PC-3 (cell line): ENCODE measurements at regions not wholly inside any gene's neighbourhood (a gene's known extent, or its start where the extent isn't known, plus 50 kb on each side); places are given as distances from the start of the nearest gene placed in this dataset.

ENCODE experiments used
- EZH2 ChIP-seq: fragments of 300-600 bp; sonication (generic); IDR thresholded peaks from one replicate; pipeline ENCODE4 v1.6.1; 2017; ENCODE audit warnings: antibody characterized with exemption, mild to moderate bottlenecking, low read length; ENCODE audit not compliant: unreplicated experiment
- TF ChIP-seq, protein P1 (sequence below): fragments of 300-600 bp; sonication (generic); conservative IDR thresholded peaks from 2 replicates; pipeline ENCODE4 v1.5.1; 2017; ENCODE audit warnings: antibody characterized with exemption, low read depth, mild to moderate bottlenecking, low read length

DNA sequence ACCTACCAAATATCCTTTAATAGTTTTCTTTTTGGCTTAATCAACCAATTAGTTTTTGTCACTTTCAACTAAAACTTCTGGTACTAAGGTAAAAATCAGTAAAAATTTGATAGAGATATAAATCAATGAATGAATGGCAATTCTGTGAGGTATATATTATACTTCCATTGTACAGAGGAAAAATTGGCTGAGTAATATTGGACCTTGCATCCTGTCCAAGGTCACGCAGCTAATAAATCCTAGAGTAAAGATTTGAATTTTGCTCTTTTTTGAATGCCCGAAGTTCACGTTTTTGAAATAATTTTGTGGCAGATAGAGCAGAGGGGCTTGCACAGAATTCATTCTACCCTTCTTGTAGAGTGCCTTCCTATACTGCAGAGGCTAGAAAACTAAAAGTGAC lies 81.1 kb upstream of the ZNF280D start:
- TF ChIP-seq, protein P1, sequence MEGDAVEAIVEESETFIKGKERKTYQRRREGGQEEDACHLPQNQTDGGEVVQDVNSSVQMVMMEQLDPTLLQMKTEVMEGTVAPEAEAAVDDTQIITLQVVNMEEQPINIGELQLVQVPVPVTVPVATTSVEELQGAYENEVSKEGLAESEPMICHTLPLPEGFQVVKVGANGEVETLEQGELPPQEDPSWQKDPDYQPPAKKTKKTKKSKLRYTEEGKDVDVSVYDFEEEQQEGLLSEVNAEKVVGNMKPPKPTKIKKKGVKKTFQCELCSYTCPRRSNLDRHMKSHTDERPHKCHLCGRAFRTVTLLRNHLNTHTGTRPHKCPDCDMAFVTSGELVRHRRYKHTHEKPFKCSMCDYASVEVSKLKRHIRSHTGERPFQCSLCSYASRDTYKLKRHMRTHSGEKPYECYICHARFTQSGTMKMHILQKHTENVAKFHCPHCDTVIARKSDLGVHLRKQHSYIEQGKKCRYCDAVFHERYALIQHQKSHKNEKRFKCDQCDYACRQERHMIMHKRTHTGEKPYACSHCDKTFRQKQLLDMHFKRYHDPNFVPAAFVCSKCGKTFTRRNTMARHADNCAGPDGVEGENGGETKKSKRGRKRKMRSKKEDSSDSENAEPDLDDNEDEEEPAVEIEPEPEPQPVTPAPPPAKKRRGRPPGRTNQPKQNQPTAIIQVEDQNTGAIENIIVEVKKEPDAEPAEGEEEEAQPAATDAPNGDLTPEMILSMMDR = no peak
- TF ChIP-seq EZH2 = no peak
